ENCODE measurements at regions not wholly inside any gene's neighbourhood (a gene's known extent, or its start where the extent isn't known, plus 50 kb on each side); places are given as distances from the start of the nearest gene placed in this dataset.

DNA sequence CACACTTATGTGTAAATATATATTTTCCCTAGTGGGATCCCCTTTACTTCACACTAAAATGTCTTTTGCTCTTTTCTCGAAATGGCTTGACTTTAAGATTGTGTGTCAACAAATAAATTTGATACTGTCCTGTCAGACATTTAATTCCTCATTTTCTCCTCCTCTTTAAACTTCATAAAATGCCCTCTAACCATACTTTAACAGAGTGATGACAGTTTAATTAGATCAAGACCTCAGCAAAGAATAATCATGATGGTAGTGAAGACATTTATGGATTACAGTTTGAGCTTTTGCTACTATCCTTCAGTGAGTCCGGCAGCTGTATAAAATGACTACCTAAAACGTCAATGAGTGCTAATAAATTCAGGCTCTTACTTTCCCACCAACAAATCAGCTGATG lies 113.1 kb upstream of the ADGRL3 start:
- H3K9me3 ChIP-seq (ENCODE audit: low read length), result no peaks in the 10 kb centered on the region
- FAIRE-seq (no peak), DNase-seq (ENCODE audit: low spot score) (no peak), ATAC-seq (no peak)
- ChIA-PET CTCF (ENCODE audit: low intra/inter-chr PET ratio, low total read pairs) (no interaction called here), POLR2A (no interaction called here)
- no peaks in the 10 kb centered on the region for H3K79me2 ChIP-seq (ENCODE audit: insufficient read depth, low read length)
- WGBS (ENCODE audit: low lambda C conversion rate), result 14% methylated on average over 3 of the region's 3 CpGs
- no peak overlapping the region for H2AFZ ChIP-seq (ENCODE audit: low read length)
- no TSS peak for BruUV-seq (replicated peaks)
- intact Hi-C loops (cut with micrococcal nuclease; ENCODE audit: unreplicated experiment), result no loop called here
- no peaks in the 10 kb centered on the region for H3K27me3 ChIP-seq (ENCODE audit: control insufficient read depth in 1 of 2, insufficient read depth in 2 of 2, low read length in 2 of 2)
- no peak overlapping the region for H3K27ac ChIP-seq (ENCODE audit: extremely low read length, insufficient read depth, low read length)
- no peak overlapping the region for H3K9ac ChIP-seq (ENCODE audit: insufficient read depth, low read depth, low read length)
- H4K20me1 ChIP-seq (ENCODE audit: insufficient read depth, low read length), result no peaks in the 10 kb centered on the region
- no peaks in the 10 kb centered on the region for H3K4me1 ChIP-seq (ENCODE audit: insufficient read depth, low read length)
- no peak overlapping the region for H3K4me3 ChIP-seq (replicated peaks in 1 of 3; ENCODE audit: insufficient read depth in 1 of 3, low read depth in 2 of 3, low read length in 3 of 3)
- no peak overlapping the region for H3K4me2 ChIP-seq (ENCODE audit: low read depth, low read length)
- TF ChIP-seq DPF2 (CRISPR knock-in tag; IDR thresholded peaks at IDR 0.05; ENCODE audit: borderline replicate concordance, low read depth) (no peak), ZSCAN29 (CRISPR knock-in tag; conservative IDR thresholded peaks at IDR 0.05) (no peak), MTF1 (CRISPR knock-in tag; IDR thresholded peaks at IDR 0.05) (no peak), POGZ (CRISPR knock-in tag; IDR thresholded peaks at IDR 0.05) (no peak), HOXA7 (CRISPR knock-in tag; IDR thresholded peaks at IDR 0.05) (no peak), ZNF329 (CRISPR knock-in tag; IDR thresholded peaks at IDR 0.05; ENCODE audit: low read depth) (no peak), THAP11 (CRISPR knock-in tag; IDR thresholded peaks at IDR 0.05) (no peak), ZNF503 (CRISPR knock-in tag; IDR thresholded peaks at IDR 0.05) (no peak), SIN3B (IDR thresholded peaks at IDR 0.05; ENCODE audit: low read length) (no peak), GTF3A (CRISPR knock-in tag; conservative IDR thresholded peaks at IDR 0.05) (no peak)
- no peaks in the 10 kb centered on the region for H3K36me3 ChIP-seq (replicated peaks in 1 of 2; ENCODE audit: control insufficient read depth in 1 of 2, insufficient read depth in 2 of 2, low read length in 2 of 2)
- in situ Hi-C loops (cut with HindIII; ENCODE audit: extremely low pct_ligation_motif_present, low pct_unique_long_range_greater_than_20kb), result no loop called here
